Hepatocyte (in vitro differentiated cells): ENCODE measurements at regions not wholly inside any gene's neighbourhood (a gene's known extent, or its start where the extent isn't known, plus 50 kb on each side); places are given as distances from the start of the nearest gene placed in this dataset.

Experiments used
- EZH2 ChIP-seq: fragments of 200-600 bp; sonication (generic); IDR thresholded peaks from 2 replicates; pipeline ENCODE4 v1.6.1; 2016; ENCODE audit warnings: antibody characterized with exemption, mild to moderate bottlenecking, borderline replicate concordance
- EZH2phosphoT487 ChIP-seq: fragments of 200-600 bp; sonication (generic); IDR thresholded peaks from one replicate; pipeline ENCODE4 v1.6.1; 2018; ENCODE audit warnings: antibody characterized with exemption, mild to moderate bottlenecking, low read depth, moderate library complexity; ENCODE audit not compliant: unreplicated experiment, severe bottlenecking
- TF ChIP-seq, protein P1 (sequence below): fragments of 200-600 bp; sonication (generic); IDR thresholded peaks from 2 replicates; pipeline ENCODE4 v1.5.1; 2016; ENCODE audit warnings: antibody characterized with exemption, mild to moderate bottlenecking; ENCODE audit not compliant: poor library complexity

- TF ChIP-seq, protein P1, sequence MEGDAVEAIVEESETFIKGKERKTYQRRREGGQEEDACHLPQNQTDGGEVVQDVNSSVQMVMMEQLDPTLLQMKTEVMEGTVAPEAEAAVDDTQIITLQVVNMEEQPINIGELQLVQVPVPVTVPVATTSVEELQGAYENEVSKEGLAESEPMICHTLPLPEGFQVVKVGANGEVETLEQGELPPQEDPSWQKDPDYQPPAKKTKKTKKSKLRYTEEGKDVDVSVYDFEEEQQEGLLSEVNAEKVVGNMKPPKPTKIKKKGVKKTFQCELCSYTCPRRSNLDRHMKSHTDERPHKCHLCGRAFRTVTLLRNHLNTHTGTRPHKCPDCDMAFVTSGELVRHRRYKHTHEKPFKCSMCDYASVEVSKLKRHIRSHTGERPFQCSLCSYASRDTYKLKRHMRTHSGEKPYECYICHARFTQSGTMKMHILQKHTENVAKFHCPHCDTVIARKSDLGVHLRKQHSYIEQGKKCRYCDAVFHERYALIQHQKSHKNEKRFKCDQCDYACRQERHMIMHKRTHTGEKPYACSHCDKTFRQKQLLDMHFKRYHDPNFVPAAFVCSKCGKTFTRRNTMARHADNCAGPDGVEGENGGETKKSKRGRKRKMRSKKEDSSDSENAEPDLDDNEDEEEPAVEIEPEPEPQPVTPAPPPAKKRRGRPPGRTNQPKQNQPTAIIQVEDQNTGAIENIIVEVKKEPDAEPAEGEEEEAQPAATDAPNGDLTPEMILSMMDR = peak; percentile 51
- TF ChIP-seq EZH2phosphoT487 (no peak), EZH2 (no peak)
These were observed 80.6 kb downstream of the PBDC1 start for GRCh38 chrX:76253432-76253831.
